GM03348 (cell line): ENCODE measurements at regions not wholly inside any gene's neighbourhood (a gene's known extent, or its start where the extent isn't known, plus 50 kb on each side); places are given as distances from the start of the nearest gene placed in this dataset.
A peak's percentile ranks its signal among the peaks of the same experiment; 100 is the strongest.
"Not testable (repeated sequence)": the region's sequence is repeated elsewhere in the genome, so short reads cannot be mapped to it uniquely, and the experiment has no call there.

Experiments
- DNase-seq: peaks from one replicate; pipeline ENCODE4 v3.0.0; 2012; ENCODE audit warnings: low spot score

DNA sequence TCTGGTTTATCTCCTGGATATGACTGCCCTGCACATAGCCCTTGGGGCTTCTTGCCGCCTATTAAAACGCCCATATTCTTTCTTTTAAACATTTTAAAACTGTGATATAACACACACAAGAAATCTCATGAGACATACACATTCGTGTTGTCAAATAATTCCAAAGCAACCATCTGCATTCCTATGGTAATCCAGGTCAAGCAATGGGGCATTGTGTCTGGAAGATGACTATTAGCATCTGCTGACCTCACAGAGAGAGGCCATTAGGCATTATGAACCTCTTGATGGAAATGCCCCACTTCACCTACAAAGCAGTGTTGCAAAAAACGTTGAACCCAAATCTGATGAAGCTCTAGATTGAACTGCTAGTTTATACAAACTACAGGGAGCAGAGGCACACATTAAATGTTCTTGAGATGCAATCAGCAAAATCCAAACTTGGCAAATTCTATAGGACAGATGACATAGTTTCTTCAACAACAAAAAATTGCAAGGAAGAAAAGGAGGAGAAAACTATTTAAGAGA is 513.8 kb upstream of the CCDC196 start:
- no peak for DNase-seq

DNA sequence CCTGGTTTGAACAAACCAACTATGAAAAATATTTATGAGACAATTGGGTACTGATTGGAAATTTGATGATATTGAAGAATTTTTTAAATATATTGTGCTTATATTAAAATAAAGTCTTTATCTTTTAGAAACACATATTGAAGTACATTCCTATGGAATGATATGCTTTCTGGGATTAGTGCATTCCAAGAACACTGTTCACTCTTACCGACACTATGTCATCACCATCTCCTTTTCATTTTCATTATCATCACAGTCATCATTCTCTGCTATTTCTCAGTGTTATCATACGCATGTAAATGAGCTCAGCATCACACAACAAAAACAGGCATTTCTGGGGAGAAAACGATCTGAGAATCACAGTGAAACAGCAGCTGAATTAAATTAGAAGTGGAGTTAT is 513.3 kb upstream of the CCDC196 start:
- DNase-seq: peak; percentile 70

DNA sequence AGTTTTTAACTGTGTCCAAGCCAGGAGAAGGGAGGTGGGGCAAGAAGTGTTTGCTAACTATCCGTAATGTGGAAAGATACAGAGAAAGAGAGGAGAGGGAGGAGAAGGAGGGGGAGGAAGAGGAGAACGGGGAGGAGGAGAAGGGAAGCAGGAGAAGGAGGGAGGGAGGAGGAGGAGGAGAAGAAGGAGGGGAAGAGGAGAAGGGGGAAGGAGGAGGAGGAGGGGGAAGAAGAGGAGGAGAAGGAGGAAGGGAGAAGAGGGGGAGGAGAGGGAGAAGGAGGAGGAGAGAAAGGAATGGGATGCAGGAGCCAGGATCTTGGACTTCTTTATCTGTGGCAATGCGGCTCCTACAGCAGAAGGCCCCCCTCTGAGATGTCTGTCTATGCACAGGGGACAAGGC is 510.3 kb upstream of the CCDC196 start:
- DNase-seq: no peak

DNA sequence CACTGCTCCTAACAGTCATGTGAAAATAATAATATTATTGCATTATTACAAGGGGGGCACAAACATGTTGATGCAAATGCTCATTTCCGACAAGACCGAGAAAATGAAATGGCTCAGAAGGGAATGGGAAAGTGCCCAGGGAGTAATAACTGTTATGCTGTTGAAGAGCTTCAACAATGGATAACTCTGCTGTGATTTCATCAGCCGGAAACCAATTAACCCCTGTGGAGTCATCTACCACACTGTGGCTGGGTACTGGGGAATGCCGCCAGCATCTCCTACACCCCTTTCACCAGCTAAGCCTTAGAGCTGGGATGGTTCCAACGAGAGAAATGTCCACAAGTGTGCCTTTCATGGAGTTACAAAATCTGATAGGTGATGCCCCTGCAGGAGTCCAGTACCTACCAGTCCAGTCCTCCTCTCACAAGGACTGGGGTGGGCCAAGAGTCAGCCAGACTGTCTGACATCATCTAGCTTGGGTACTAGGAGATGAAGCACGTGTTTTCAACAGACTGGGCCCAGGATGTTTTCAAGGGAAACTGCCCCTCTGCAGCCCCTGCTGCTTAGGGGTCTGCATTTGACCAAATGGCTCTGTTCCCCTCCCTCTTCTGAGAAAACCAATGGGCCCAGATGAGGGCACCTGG is 509.3 kb upstream of the CCDC196 start:
- no peak for DNase-seq

DNA sequence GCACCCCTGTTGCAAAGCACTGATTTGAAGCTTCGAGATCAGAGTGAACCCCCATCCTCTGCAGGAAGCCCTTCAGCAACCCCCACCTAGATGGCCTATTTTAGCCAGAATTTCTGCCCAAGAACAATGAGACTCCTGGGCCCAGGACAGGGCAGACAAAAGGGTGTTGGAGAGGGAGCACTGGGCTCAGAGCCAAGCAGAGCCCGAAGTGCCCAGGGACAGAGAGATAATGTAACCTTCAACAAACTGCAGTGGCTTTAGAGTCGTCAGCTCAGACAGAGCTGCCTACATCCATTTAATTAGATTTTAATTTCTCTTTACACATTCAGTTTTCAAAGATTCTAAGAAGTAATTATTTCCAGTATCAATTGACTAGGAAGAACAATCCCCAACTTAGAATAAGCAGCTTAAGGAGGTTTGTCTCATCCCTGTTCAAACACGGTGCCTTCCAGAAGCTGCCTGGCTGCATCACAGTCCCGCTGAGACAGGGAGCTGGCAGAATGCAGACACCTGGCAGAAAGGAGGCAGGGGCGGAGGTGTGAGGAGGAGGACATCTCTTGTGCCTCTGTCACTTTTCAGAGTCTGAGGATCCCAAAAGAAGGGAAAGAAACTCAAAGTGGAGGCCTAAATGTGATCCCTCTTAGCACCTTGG is 504.9 kb upstream of the CCDC196 start:
- no peak for DNase-seq

DNA sequence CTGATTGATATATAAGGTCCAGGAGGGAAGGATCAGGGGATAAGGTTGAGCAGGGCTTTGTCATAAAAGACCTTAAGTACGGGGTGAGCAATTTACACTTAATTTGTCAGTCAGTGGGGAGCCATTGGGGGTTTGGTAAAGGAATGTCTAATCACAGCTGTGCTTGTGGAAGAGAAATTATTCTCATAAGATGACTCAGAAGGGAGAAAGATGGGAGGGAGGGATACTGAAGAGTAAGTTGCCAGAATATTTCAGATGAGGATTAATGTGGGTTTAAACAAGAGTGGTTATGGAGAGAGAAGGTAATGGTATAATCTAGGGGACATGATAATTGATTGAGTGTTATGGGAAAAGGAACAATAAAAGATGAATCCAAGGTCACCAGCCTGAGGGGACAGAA is 500.1 kb upstream of the CCDC196 start:
- DNase-seq: no peak

DNA sequence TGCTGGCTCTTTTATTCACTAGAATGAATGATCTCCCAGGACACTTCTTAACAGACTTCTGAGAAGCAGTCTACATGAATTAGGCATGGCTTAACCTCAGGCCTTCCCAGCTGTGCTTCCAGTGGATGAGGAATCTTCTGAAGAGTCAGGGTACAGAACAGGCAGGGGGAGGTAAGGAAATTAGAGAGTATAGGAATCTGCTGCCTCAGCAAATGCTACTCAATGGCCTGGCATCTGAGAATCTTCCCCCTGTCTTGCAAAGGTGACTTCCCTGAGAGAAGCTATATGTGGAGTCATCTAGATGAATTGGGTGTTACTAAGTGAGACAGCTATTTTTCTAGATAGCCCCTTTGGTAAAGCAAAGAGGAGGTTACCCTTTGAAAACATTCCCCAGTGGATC is 496.2 kb upstream of the CCDC196 start:
- no peak for DNase-seq

DNA sequence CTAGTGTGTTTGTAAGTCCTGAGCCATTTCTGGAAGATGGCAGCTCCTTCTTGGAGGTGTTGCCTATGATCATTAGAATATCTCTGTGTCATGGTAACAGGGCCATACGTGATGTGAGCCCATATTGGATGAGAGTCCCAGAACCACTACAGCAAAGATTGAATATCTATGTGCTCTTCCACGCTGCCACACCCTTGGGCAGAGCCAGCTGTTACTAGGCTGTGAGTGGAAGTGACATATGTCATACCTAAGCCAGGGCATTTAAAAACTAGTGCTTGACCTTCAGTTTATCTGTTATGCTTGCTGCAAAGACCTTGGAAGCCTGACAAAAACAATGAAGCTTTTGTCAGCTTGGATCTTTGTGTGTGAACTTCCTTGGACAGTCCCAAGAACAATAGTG is 495.1 kb upstream of the CCDC196 start:
- DNase-seq: no peak

DNA sequence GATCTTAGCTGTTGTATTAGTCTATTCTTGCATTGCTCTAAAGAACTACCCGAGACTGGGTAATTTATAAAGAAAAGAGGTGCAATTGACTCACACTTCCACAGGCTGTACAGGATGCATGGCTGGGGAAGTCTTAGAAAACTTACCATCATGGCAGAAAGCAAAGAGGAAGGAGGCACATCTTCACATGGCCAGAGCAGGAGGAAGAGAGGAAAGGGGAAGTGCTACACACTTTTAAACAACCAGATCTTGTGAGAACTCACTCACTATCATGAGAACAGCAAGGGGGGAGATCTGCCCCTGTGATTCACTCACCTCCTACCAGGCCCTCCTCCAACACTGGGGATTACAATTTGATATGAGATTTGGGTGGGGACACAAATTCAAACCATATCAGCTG is 494.2 kb upstream of the CCDC196 start:
- DNase-seq: not testable (repeated sequence)

DNA sequence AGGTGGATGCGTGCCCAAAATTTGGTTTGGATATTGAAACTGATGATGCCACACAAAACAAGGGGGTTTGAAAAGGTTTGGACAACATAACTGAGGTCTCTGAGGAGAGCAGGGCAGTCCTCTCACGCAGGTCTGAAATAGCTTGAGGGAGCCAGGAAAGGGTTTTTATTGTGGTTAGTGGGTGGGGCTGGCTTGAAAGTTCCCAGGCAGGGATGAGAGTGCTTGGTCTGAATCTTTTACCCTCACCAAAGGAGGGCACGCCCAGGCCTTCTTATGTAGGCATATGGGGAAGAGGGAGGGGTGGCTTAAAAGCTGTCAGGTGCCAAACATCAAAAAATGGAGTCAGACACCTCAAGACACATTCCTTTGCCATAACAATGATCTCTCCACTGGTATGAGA is 493.1 kb upstream of the CCDC196 start:
- DNase-seq: no peak

DNA sequence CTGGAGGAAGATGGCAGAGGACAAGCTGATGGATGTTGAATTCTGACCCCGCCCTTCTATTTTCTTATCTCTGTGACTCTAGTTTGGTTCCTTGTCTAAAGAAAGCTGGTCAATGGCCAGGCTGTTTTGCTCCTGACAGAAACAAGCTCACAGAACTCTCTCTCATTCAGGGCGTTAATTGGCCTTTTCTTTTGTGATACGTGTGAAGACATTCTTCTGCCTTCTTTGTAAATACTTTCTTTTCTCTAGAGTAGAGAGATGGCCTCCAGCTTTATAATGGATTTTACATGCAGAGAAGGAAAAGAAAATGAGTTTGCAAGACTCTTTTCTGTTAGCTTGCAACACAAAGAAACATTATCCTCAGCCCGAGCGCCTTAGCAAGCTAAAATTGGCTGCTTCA is 492.2 kb upstream of the CCDC196 start:
- DNase-seq: no peak

DNA sequence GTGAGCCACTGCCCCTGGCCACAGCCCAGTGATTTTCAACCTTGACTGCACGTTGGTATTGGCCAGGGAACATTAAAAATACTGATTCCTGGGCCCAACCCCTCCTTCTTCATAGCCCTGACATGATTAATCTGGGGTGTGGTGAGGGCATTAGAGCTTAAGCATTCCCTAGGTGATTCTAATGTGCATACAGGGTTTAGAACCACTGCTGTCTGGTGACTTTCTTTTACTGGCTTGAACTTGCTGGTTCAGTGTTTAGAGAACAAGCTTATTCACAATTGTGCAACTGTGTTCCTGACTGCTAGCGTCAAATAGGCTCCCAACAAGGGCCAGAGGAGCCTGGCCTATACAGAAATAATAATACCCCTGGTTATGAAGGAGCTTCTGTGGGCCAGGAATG is 488.8 kb upstream of the CCDC196 start:
- DNase-seq: no peak

DNA sequence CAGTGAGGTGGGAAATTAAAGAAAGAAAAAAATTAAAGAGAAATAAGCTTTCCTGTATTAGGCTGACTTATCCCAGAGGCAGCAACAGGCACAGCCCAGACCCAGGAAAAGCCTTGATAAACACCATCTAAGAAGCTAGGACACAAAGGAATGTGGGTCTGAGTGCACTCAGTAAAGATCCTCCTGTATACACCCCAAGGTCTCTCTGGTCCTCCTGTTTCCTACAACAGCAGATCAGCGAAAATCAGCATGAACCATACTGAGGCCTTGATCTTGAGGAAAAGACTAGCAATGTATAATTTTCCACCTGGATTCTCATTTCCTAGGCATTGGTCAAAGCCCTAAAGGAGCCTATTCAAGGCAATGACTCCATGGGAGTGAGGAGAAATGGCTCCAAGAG is 486.3 kb upstream of the CCDC196 start:
- DNase-seq: no peak

DNA sequence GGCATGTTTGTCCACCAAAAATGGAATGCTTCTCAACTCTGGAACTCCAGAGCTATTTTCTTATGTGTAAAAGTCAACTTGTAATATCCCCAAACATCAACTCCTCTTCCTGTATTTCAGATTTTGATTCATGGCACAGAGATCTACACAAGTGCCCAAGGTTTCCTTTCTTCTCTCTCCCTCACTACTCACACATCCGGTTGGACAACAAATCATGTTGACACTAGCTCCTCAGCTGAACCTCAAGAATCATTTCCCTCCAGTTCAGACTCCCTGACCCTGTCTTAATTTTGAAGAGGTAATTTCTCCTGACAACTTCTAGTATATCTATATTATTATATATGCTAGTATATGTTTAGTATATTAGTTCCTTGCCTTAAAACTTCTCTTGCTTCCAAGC is 485.4 kb upstream of the CCDC196 start:
- DNase-seq: no peak

DNA sequence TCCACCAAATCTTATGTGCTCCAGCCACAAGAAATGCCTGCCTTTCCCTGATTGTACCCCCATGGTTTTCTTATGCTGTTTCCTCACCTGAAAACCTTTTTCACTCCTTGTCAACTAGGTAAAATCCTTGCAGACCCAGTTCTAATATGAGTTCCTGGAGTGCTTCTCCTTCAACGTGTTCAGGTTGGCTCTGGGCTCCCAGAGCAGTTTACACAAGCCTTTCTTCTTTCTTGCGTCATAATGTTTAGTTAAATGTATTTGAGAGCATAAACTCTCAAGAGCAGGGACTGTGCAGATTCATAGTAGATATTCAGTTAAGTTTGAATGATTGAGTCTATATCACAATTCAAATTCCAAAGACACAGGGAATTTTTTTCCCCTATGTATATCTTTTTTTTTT is 484.8 kb upstream of the CCDC196 start:
- no peak for DNase-seq

DNA sequence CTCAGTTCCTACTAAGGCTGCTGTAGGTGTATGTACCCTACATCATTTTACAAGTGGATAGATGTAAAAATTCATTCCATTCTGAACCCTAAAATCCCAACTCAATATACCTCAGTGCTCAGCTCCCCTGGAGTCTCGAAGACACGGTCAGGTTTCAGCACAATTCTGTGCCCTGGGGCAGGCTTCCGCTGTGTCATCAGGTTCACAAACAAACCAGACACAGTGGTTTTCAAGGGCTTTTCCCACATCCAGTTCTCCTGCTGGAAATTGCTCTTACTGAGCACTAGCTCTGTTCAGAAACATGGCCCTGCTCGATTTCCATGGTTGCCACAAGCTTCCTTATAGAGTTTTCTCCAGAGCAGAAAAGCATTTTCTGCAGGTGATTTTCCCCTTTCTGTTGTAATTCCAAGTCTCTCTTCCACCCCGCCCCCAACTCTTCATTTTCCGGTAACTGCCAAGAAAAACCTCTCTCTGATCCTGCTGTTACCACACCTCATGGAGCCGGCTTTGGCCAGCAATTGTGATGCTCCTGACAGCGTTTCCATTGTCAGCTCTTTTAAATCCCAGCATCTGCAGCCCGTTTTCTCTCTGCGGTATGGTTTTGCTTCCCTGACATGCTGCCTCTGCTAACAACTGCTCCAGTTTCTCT is 483.0 kb upstream of the CCDC196 start:
- DNase-seq: no peak

DNA sequence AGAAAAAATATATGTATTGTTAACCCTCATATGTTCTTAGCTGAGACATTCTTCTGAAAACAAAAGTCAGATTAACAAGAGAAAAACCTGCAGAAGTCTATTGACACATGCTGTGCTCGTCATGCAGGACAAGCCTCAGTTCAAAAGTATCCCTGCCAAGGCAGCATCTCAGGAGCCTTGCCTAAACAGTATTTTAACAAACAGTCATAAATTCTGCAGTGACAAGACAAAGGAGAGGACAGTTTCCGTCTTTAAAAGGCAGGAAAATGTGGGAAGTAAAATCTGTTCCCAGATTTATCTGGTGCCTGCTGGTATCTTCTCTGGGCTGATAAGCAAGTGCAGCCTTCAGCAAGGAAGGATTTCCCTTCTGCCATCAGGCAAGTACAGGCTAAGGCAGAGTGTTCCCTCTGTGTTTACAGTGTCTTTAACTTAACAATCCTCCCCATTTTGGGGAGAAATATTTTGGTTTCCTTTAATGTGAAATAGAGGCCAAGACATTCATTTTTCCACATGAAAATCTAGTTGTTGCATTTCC is 480.2 kb upstream of the CCDC196 start:
- no peak for DNase-seq

DNA sequence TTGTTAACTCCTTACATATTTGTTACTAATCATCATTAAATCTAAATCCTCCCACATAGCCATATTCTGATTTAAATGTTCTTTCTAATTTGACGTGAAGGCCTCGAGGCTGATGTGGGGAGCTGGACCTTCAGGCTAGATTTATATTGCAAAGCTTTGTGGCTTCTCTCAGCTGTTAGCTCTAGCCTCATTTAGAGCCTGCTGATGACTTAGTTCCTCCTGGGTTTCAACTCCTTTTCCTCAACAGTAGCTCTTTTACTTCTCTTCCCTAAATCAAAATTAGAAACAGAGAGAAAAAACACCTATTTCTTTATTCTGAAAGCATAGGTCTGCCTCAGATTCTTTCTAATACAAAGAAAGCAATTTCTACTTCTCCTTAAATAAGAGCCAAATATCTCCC is 477.5 kb upstream of the CCDC196 start:
- DNase-seq: no peak

DNA sequence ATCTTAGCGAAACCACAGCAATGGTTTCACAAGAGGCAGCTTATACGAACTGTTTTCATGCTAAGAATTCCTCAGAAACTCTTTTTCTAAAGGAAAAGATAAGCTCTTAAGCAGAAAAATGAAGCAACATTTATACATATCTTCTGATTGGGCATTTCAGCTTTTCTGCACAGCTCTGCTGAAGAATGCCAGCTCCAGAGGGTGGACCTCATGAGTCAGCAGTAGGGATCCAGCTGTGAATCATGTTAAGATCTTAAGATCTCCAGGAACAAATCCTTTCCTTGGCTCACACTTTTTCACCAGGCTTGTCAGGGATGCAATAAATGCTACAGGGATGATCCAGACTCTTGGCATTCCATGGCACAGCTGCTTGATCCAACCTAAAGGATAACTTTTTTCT is 477.1 kb upstream of the CCDC196 start:
- peak; percentile 82 for DNase-seq

DNA sequence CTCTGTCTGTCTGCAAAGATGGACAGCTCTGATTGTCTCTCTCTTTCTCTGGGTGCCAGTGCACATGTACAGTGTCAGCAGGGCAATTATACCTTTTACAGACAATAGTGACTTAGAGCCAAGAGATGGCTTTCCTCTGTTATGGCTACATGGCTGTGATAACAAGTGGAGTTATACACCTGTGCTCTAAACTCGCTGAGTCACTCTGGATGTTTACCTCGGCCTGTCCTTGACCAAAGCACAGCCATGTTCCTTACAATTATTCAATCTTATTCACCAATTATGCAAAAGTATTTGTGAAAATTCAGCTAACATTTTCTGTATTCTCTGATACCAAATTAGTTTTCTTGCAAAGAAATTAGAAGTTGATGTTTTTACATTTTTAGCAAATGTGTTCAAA is 475.5 kb upstream of the CCDC196 start:
- no peak for DNase-seq

DNA sequence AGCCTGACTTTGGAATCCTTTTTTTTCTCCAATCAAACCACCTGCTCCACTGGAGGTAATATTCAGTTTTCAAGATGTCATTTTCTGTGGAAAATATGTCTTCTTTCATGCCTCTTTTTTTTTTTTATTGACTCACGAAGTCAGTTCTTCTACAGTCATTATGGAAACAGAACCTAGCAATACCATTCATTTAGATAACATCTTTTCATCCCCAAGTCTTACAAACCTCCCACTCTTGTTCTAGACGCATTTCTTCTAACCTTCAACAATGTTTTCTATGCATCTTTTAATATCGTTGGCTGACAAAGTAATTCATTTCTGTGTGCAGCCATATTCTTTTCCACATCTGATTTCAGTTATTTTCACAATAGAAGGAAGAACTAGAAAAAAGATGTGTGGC is 474.3 kb upstream of the CCDC196 start:
- no peak for DNase-seq

DNA sequence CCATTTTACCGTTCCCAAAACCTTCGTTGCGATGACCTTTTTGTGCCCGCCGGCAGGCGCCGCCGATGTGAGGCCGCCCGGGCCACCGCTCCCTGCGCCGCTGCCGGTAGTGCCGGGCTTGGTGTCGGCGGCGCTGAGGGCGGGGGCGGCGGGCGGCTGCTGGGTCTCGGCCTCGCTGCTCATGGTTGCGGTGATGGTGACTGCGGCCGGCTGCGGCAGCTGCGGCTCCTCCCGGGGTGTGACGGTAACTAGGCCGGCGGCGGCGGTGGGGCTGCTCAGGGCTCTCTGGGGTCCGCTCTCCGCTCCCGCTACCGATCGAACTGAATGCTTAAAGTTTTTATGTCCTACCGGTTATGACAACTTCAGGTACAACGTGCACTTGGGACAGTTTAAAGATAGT is 472.6 kb upstream of the CCDC196 start:
- not testable (repeated sequence) for DNase-seq

DNA sequence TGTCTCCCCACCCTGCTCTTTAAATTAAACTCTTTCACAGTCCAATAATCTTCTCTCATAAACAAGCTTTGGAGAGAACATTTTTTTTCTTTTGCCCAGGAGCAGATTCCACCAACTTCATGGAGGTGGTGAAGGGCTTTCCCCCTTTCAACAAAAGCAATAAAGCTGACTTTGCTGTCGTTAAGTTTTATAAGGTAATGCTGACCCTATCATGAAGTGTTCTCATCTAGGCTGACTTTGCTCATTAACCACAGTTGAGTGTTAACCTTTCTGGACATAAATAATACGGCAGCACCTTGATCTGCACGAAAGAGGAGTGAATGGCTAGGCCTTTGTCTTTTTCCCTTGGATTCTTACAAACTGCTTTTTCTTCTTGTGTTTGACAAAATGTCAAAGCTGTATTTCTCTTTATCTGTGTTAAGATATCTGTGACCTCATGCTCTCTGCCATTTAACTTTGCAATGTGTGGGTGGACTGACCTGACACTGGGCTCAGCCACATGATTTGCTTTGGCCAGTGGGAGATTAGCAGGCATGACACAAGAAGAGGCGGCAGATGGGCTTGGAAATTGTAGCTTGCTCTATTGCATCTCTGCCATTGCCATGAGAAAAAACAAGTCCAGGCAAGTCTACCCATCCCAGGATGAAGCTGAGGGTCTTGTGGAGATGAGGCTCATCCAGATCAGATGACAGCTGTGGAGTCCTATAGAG is 470.9 kb upstream of the CCDC196 start:
- no peak for DNase-seq
